Left lung (tissue), 4 donors: ENCODE measurements at regions not wholly inside any gene's neighbourhood (a gene's known extent, or its start where the extent isn't known, plus 50 kb on each side); places are given as distances from the start of the nearest gene placed in this dataset.
"Not testable (repeated sequence)": the region's sequence is repeated elsewhere in the genome, so short reads cannot be mapped to it uniquely, and the experiment has no call there.

Experiments used
- ATAC-seq: fragments of 200-7000 bp; cut with Tn5 transposase; one replicate; pipeline ENCODE4 v1.9.1; 2020; ENCODE audit warnings: moderate library complexity
- DNase-seq, 4 donors: peaks; one replicate each; pipeline ENCODE4 v3.0.0-alpha.2; 2013 to 2020
- H3K27ac ChIP-seq, 2 donors: fragments of 200-600 bp; sonication (generic) in 1 of 2; one replicate each; pipeline versions ENCODE4 v1.5.0 to v1.8.0; 2020 to 2021
- H3K27me3 ChIP-seq, 2 donors: fragments of 200-600 bp; sonication (generic) in 1 of 2; one replicate each; pipeline versions ENCODE4 v1.5.0 to v1.8.0; 2020 to 2021
- H3K36me3 ChIP-seq, 2 donors: fragments of 200-600 bp; sonication (generic) in 1 of 2; one replicate each; pipeline versions ENCODE4 v1.5.0 to v1.8.0; 2020 to 2021
- H3K4me1 ChIP-seq, 2 donors: fragments of 200-600 bp; one replicate each; pipeline ENCODE4 v1.8.0; 2021
- H3K4me3 ChIP-seq, 2 donors: fragments of 200-600 bp; sonication (generic) in 1 of 2; one replicate each; pipeline versions ENCODE4 v1.5.0 to v1.8.0; 2020 to 2021; ENCODE audit warnings: mild to moderate bottlenecking in 1 of 2
- H3K9me3 ChIP-seq, 2 donors: fragments of 200-600 bp; sonication (generic) in 1 of 2; one replicate each; pipeline versions ENCODE4 v1.5.0 to v1.8.0; 2020 to 2021
- CTCF ChIP-seq, 2 donors: fragments of 200-600 bp; sonication (generic) in 1 of 2; IDR thresholded peaks; one replicate each; pipeline versions ENCODE4 v1.5.0 to v1.8.0; 2021; ENCODE audit warnings: antibody characterized with exemption in 2 of 2
- intact Hi-C, 2 donors: fragments of 100-400 bp; cut with DNase I; formaldehyde crosslinking; loops; one replicate each; pipeline versions ENCODE4 v1.11.2 to v1.14.2; 2022
- donor health status: DM: no; HTN: yes; CAD: no.
- donor health status: DM: no; HTN: no; CAD: no.

DNA sequence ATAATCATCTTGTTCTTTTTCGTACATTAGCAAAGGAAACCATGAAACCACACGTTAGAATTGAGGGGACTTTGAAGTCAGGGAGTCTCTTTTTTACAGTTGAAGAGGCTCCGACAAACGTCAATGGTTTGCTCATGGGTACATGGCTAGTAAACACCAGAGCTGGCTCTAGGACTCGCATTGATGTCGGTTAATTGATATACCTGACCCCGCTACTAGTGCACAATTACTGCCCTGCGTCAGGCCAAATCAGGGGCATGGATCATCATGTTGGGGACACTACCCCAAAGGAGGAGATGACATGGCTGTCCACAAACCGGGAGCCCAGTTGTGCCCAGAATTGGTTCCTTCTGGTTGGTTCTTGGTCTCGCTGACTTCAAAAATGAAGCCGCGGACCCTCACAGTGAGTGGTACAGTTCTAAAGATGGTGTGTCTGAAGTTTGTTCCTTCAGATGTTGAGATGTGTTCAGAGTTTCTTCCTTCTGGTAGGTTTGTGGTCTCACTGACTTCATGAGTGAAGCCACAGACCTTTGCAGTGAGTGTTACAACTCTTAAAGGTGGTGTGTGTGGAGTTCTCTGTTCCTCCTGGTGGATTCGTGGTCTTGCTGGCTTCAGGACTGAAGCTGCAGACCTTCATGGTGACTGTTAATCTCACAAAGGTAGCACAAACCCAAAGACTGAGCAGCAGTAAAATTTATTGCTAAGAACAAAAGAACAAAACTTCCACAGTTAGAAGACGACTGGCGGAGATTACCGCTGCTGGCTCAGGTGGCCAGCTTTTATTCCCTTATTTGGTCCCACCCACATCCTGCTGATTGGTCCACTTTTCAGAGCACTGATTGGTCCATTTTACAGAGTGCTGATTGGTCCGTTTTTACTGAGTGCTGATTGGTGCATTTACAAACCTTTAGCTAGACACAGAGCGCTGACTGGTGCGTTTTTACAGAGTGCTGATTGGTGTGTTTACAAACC is 126.9 kb upstream of the ERRFI1 start:
- H3K27ac ChIP-seq: peak overlapping the region in 1 of 2 donors; percentile 53
- no peak for TF ChIP-seq CTCF (IDR thresholded peaks at IDR 0.05)
- ATAC-seq: no peak

DNA sequence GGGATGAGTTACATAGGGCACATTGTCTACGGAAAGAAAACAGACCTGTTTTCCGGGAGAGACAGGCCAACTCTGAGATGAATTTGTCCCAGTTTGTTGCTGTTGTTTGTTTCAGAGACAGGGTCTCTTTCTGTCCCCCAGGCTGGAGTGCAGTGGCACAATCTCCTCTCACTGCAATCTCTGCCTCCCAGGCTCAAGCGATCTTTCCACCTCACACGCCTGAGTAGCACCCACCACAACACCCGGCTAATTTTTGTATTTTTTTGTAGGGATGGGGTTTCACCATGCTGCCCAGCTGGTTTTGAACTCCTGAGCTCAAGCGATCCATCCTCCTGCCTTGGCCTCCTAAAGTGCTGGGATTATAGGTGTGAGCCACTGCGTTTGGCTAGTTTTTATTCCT is 125.5 kb upstream of the ERRFI1 start:
- DNase-seq (no peak), ATAC-seq (no peak)
- intact Hi-C loops: no loop called here
- no peak for TF ChIP-seq CTCF (IDR thresholded peaks at IDR 0.05)
- no peaks in the 10 kb centered on the region for H3K27me3 ChIP-seq
- H3K4me1 ChIP-seq: peaks cover 0 to 15% of the 10 kb centered on the region in 2 donors
- no peaks in the 10 kb centered on the region for H3K9me3 ChIP-seq
- H3K4me3 ChIP-seq: no peak overlapping the region
- no peak overlapping the region for H3K27ac ChIP-seq
- no peaks in the 10 kb centered on the region for H3K36me3 ChIP-seq

More for the DNA sequence above, 126.9 kb upstream of the ERRFI1 start:
- no peak overlapping the region for H3K4me3 ChIP-seq
- intact Hi-C loops: no loop called here
- peaks cover 0 to 15% of the 10 kb centered on the region in 2 donors for H3K4me1 ChIP-seq
- H3K27me3 ChIP-seq: no peaks in the 10 kb centered on the region
- no peaks in the 10 kb centered on the region for H3K9me3 ChIP-seq
- no peaks in the 10 kb centered on the region for H3K36me3 ChIP-seq
- DNase-seq: no peak

DNA sequence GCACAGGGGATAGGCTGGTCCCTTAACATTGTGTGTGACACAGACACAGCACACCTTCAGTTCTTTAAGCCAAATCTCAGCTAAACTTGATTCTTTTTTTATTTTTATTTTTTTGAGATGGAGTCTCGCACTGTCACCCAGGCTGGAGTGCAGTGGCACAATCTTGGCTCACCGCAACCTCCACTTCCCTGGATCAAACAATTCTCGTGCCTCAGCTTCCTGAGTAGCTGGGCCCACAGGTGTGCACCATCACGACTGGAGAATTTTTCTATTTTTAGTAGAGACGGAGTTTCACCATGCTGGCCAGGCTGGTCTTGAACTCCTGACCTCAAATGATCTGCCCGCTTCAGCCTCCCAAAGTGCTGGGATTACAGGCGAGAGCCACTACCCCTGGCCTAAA is 123.6 kb upstream of the ERRFI1 start:
- H3K36me3 ChIP-seq, H3K4me3 ChIP-seq, H3K27me3 ChIP-seq, intact Hi-C loops, H3K27ac ChIP-seq, H3K4me1 ChIP-seq, DNase-seq, ATAC-seq, H3K9me3 ChIP-seq: not testable (repeated sequence)

DNA sequence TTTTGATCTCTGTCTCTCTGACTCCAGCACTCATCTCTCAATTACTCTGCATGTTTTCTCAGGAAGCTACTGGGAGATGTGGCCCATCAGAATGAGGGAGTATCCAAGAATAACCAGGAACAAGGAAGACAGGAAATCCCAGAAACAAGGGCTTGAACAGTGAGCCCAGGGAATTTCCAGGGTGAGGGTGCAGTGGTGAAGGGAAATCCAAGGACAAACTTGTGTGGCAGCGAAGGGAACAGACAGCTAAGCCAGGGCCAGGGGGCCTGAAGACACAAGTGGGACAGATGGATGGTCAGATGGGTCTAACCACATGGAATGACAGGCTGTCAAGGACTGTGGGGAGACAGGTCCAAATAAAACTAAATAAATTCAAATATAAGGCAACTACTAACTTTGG is 121.8 kb upstream of the ERRFI1 start:
- no peaks in the 10 kb centered on the region for H3K9me3 ChIP-seq
- H3K4me1 ChIP-seq: no peaks in the 10 kb centered on the region
- no peak overlapping the region for H3K27ac ChIP-seq
- no peak for DNase-seq
- no peak overlapping the region for H3K4me3 ChIP-seq
- no peak for TF ChIP-seq CTCF (IDR thresholded peaks at IDR 0.05)
- H3K36me3 ChIP-seq: no peaks in the 10 kb centered on the region
- no peaks in the 10 kb centered on the region for H3K27me3 ChIP-seq
- intact Hi-C loops: no loop called here
- ATAC-seq: no peak

DNA sequence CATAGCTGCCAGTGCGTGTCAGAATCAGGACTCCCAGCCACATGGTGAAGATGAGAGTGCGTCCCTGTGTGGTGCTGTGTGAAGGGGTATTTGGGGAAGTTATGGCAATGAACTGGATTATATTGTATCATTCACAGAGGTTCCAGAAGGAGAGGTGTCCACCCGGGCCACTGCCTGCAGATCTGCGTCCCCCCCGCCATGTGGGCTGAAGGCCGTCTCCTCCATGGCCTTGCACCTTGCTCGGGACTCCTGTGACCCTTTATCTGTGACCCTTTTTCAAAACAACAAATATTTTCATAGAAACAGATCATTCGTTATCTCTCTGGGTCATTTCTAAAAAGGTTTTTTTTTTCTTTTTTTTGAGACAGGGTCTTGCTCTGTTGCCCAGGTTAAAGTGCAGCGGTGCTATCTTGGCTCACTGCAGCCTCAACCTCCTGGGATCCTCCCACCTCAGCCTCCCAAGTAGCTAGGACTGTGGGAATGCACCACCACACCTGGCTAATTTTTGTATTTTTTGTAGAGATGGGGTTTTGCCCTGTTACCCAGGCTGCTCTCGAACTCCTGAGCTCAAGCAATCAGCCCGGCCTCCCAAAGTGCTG is 120.2 kb upstream of the ERRFI1 start:
- TF ChIP-seq CTCF (IDR thresholded peaks at IDR 0.05): no peak
- Histone ChIP-seq H3K27me3 (no peaks in the 10 kb centered on the region), H3K4me1 (no peaks in the 10 kb centered on the region), H3K9me3 (no peaks in the 10 kb centered on the region), H3K36me3 (no peaks in the 10 kb centered on the region), H3K4me3 (no peak overlapping the region), H3K27ac (no peak overlapping the region)
- DNase-seq (no peak), ATAC-seq (no peak)
- intact Hi-C loops: no loop called here
